ENCODE measurements at regions not wholly inside any gene's neighbourhood (a gene's known extent, or its start where the extent isn't known, plus 50 kb on each side); places are given as distances from the start of the nearest gene placed in this dataset.
"Not testable (repeated sequence)": the region's sequence is repeated elsewhere in the genome, so short reads cannot be mapped to it uniquely, and the experiment has no call there.

GRCh38 chrY:7888506-7888905 lies 977.0 kb upstream of the AMELY start:
- FAIRE-seq (no peak), DNase-seq (ENCODE audit: extremely low spot score, insufficient read length, low read depth) (no peak)

GRCh38 chrY:7881696-7882095 lies 970.1 kb upstream of the AMELY start:
- FAIRE-seq (no peak), DNase-seq (ENCODE audit: extremely low spot score, insufficient read length, low read depth) (no peak)

GRCh38 chrY:7879245-7879644 lies 967.7 kb upstream of the AMELY start:
- FAIRE-seq, result no peak

GRCh38 chrY:7878719-7879118 lies 967.2 kb upstream of the AMELY start:
- FAIRE-seq, result no peak
- no peak for DNase-seq (ENCODE audit: extremely low spot score, insufficient read length, low read depth)

More at GRCh38 chrY:7879245-7879644, 967.7 kb upstream of the AMELY start:
- DNase-seq (ENCODE audit: extremely low spot score, insufficient read length, low read depth), result no peak

GRCh38 chrY:7877458-7877857 lies 965.9 kb upstream of the AMELY start:
- DNase-seq (ENCODE audit: extremely low spot score, insufficient read length, low read depth), result no peak
- no peak for FAIRE-seq

GRCh38 chrY:7874080-7874479 lies 962.5 kb upstream of the AMELY start:
- FAIRE-seq, result no peak

GRCh38 chrY:7871304-7871932 lies 959.9 kb upstream of the AMELY start:
- no peak for DNase-seq (ENCODE audit: extremely low spot score, insufficient read length, low read depth)
- no peak for FAIRE-seq

More at GRCh38 chrY:7874080-7874479, 962.5 kb upstream of the AMELY start:
- DNase-seq (ENCODE audit: extremely low spot score, insufficient read length, low read depth), result no peak

GRCh38 chrY:7866976-7867375 lies 955.4 kb upstream of the AMELY start:
- DNase-seq (ENCODE audit: extremely low spot score, insufficient read length, low read depth), result no peak
- FAIRE-seq, result no peak

GRCh38 chrY:7860781-7861614 lies 949.4 kb upstream of the AMELY start:
- FAIRE-seq, result no peak

GRCh38 chrY:7850191-7850590 lies 938.6 kb upstream of the AMELY start:
- DNase-seq (ENCODE audit: extremely low spot score, insufficient read length, low read depth) (no peak), FAIRE-seq (no peak)

More at GRCh38 chrY:7860781-7861614, 949.4 kb upstream of the AMELY start:
- no peak for DNase-seq (ENCODE audit: extremely low spot score, insufficient read length, low read depth)

- DNase-seq (ENCODE audit: extremely low spot score, insufficient read length, low read depth) (no peak), FAIRE-seq (no peak)
Measured at GRCh38 chrY:7845776-7846175, 934.2 kb upstream of the AMELY start.

- DNase-seq (ENCODE audit: extremely low spot score, insufficient read length, low read depth) (no peak), FAIRE-seq (no peak)
Measured at GRCh38 chrY:7837046-7837445, 925.5 kb upstream of the AMELY start.

- FAIRE-seq, result no peak
- DNase-seq (ENCODE audit: extremely low spot score, insufficient read length, low read depth), result no peak
Measured at GRCh38 chrY:7836366-7836765, 924.8 kb upstream of the AMELY start.

GRCh38 chrY:7835416-7835815 lies 923.9 kb upstream of the AMELY start:
- FAIRE-seq, result no peak

GRCh38 chrY:7834284-7834683 lies 922.7 kb upstream of the AMELY start:
- DNase-seq (ENCODE audit: extremely low spot score, insufficient read length, low read depth) (no peak), FAIRE-seq (no peak)

More at GRCh38 chrY:7835416-7835815, 923.9 kb upstream of the AMELY start:
- DNase-seq (ENCODE audit: extremely low spot score, insufficient read length, low read depth), result no peak

- FAIRE-seq; DNase-seq (ENCODE audit: extremely low spot score, insufficient read length, low read depth): not testable (repeated sequence)
Measured at GRCh38 chrY:7830881-7831280, 919.3 kb upstream of the AMELY start.

- DNase-seq (ENCODE audit: extremely low spot score, insufficient read length, low read depth) (no peak), FAIRE-seq (no peak)
Measured at GRCh38 chrY:7826533-7826932, 915.0 kb upstream of the AMELY start.

- DNase-seq (ENCODE audit: extremely low spot score, insufficient read length, low read depth) (no peak), FAIRE-seq (no peak)
Measured at GRCh38 chrY:7825874-7826273, 914.3 kb upstream of the AMELY start.

- DNase-seq (ENCODE audit: extremely low spot score, insufficient read length, low read depth) (no peak), FAIRE-seq (no peak)
Measured at GRCh38 chrY:7821295-7822035, 909.9 kb upstream of the AMELY start.

- FAIRE-seq (no peak), DNase-seq (ENCODE audit: extremely low spot score, insufficient read length, low read depth) (no peak)
Measured at GRCh38 chrY:7818924-7819323, 907.4 kb upstream of the AMELY start.

- no peak for FAIRE-seq
- DNase-seq (ENCODE audit: extremely low spot score, insufficient read length, low read depth), result no peak
Measured at GRCh38 chrY:7816567-7816966, 905.0 kb upstream of the AMELY start.

Measured in GM18507 (cell line).